ENCODE measurements at regions not wholly inside any gene's neighbourhood (a gene's known extent, or its start where the extent isn't known, plus 50 kb on each side); places are given as distances from the start of the nearest gene placed in this dataset.

DNA sequence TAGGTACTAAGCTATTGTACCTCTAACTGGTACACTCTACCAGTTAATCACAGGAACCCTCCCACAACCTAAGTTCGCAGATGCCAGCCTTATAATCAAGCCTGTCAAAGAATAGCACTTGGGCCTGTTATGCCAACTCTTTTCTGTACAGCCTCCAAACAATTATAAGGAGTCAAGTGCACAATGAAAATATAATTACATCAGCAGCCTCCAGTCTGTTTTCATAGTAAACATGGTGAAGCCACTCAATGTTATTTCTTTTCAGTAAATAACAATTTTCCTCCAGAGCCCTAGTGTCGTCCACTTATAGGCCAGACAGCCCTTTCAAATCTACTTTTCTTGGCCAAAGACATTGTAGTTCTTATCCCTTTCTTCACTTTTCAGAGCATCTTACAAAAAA, 82.7 kb upstream of the CARMIL1 start:
- no peak overlapping the region for H3K27ac ChIP-seq
- H2AFZ ChIP-seq: no peak overlapping the region
- no peaks in the 10 kb centered on the region for H3K9me3 ChIP-seq (ENCODE audit: low read depth)
- DNase-seq (ENCODE audit: low spot score): no peak
- 94% methylated on average over 2 of the region's 2 CpGs for WGBS (ENCODE audit: low lambda C conversion rate, missing lambda C conversion rate)
- no peaks in the 10 kb centered on the region for H3K9me2 ChIP-seq (replicated peaks; ENCODE audit: insufficient read depth)
- no peaks in the 10 kb centered on the region for H3K79me2 ChIP-seq
- H3K4me1 ChIP-seq (ENCODE audit: insufficient read depth): peaks cover 7% of the 10 kb centered on the region
- no peaks in the 10 kb centered on the region for H3K27me3 ChIP-seq
- H3K36me3 ChIP-seq (replicated peaks; ENCODE audit: insufficient read depth, low read depth): no peaks in the 10 kb centered on the region
- H3K4me2 ChIP-seq: no peak overlapping the region
- TF ChIP-seq, protein P1, sequence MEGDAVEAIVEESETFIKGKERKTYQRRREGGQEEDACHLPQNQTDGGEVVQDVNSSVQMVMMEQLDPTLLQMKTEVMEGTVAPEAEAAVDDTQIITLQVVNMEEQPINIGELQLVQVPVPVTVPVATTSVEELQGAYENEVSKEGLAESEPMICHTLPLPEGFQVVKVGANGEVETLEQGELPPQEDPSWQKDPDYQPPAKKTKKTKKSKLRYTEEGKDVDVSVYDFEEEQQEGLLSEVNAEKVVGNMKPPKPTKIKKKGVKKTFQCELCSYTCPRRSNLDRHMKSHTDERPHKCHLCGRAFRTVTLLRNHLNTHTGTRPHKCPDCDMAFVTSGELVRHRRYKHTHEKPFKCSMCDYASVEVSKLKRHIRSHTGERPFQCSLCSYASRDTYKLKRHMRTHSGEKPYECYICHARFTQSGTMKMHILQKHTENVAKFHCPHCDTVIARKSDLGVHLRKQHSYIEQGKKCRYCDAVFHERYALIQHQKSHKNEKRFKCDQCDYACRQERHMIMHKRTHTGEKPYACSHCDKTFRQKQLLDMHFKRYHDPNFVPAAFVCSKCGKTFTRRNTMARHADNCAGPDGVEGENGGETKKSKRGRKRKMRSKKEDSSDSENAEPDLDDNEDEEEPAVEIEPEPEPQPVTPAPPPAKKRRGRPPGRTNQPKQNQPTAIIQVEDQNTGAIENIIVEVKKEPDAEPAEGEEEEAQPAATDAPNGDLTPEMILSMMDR (IDR thresholded peaks at IDR 0.05; ENCODE audit: poor library complexity): no peak
- H4K20me1 ChIP-seq (ENCODE audit: insufficient read depth, poor library complexity, severe bottlenecking): no peaks in the 10 kb centered on the region
- H3K4me3 ChIP-seq: no peak overlapping the region

DNA sequence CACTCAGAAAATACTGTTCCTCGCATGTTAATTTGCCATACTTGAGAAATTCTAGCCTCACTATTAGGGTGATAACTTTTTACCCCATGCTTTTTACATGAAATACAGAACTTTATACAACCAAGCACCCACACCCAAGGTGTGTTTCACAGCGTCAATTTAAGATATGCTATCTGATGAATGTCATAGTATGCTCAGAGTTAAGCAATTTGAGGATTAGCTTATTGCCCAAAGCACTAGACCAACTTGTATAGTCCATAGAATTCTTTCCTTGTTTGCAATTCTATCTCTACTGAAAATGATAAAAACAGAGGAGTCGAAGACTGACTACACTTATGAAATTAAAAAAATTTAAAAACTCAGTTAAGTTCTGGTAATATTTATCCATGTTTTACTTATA, 82.1 kb upstream of the CARMIL1 start:
- H3K27ac ChIP-seq: no peak overlapping the region
- H2AFZ ChIP-seq: no peak overlapping the region
- H3K4me1 ChIP-seq (ENCODE audit: insufficient read depth): peaks cover 7% of the 10 kb centered on the region
- H3K4me3 ChIP-seq: no peak overlapping the region
- no peaks in the 10 kb centered on the region for H3K27me3 ChIP-seq
- WGBS (ENCODE audit: low lambda C conversion rate, missing lambda C conversion rate): 77% methylated on average over 3 of the region's 3 CpGs
- no peak for DNase-seq (ENCODE audit: low spot score)
- no peaks in the 10 kb centered on the region for H3K9me3 ChIP-seq (ENCODE audit: low read depth)
- TF ChIP-seq EZH2 (IDR thresholded peaks at IDR 0.05; ENCODE audit: borderline replicate concordance): no peak
- no peak for TF ChIP-seq EZH2phosphoT487 (IDR thresholded peaks at IDR 0.05; ENCODE audit: low read depth, severe bottlenecking, unreplicated experiment)
- TF ChIP-seq, protein P1 (IDR thresholded peaks at IDR 0.05; ENCODE audit: poor library complexity): no peak
- H3K79me2 ChIP-seq: no peaks in the 10 kb centered on the region
- no peaks in the 10 kb centered on the region for H3K9me2 ChIP-seq (replicated peaks; ENCODE audit: insufficient read depth)
- no peaks in the 10 kb centered on the region for H4K20me1 ChIP-seq (ENCODE audit: insufficient read depth, poor library complexity, severe bottlenecking)
- no peaks in the 10 kb centered on the region for H3K36me3 ChIP-seq (replicated peaks; ENCODE audit: insufficient read depth, low read depth)
- H3K4me2 ChIP-seq: no peak overlapping the region

DNA sequence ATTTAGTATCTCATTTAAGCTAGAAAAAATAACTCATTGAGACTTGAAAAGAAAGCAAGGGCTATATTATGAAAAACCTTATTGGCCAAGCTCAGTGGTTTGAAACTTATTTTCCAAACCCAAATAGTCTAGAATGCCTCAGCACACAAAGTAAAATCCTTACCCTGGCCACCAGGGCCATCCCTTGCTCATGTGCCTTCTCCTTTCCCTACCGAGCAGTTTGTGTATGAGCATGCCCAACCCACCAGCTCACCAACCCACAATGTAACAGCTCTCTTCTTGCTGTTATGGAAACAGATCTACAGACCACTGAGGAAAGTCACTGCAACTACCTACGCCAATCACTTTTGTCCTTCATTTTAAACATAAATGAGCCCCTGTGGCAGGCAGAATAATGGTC, 79.6 kb upstream of the CARMIL1 start:
- H3K79me2 ChIP-seq: no peaks in the 10 kb centered on the region
- no peaks in the 10 kb centered on the region for H3K4me1 ChIP-seq (ENCODE audit: insufficient read depth)
- TF ChIP-seq EZH2 (IDR thresholded peaks at IDR 0.05; ENCODE audit: borderline replicate concordance) (no peak), EZH2phosphoT487 (IDR thresholded peaks at IDR 0.05; ENCODE audit: low read depth, severe bottlenecking, unreplicated experiment) (no peak)
- TF ChIP-seq, protein P1 (IDR thresholded peaks at IDR 0.05; ENCODE audit: poor library complexity): no peak
- H4K20me1 ChIP-seq (ENCODE audit: insufficient read depth, poor library complexity, severe bottlenecking): no peaks in the 10 kb centered on the region
- 93% methylated on average over 2 of the region's 2 CpGs for WGBS (ENCODE audit: low lambda C conversion rate, missing lambda C conversion rate)
- no peaks in the 10 kb centered on the region for H3K27me3 ChIP-seq
- H3K27ac ChIP-seq: no peak overlapping the region
- no peaks in the 10 kb centered on the region for H3K9me2 ChIP-seq (replicated peaks; ENCODE audit: insufficient read depth)
- no peak overlapping the region for H3K4me2 ChIP-seq
- no peak overlapping the region for H2AFZ ChIP-seq
- DNase-seq (ENCODE audit: low spot score): no peak
- H3K36me3 ChIP-seq (replicated peaks; ENCODE audit: insufficient read depth, low read depth): no peaks in the 10 kb centered on the region
- no peak overlapping the region for H3K4me3 ChIP-seq
- no peaks in the 10 kb centered on the region for H3K9me3 ChIP-seq (ENCODE audit: low read depth)

DNA sequence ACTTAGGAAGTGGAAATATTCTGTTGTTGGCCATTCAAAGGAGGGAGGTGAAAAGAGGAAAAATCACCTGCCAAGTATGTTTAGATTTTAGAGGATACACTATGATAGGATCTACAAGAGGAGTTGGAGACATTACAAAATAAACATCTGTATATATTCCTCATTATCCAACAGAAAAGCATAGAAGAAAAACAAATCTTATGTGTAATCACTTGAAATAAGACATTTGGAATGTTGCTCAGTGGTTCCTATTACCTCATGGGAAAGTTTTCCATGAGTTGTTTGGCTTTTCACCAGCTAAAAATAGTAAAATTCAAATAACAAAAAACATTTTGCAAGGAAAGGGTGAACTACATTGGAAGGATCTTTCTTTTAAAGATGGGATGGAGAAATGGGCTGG, 76.7 kb upstream of the CARMIL1 start:
- peaks cover 6% of the 10 kb centered on the region for H3K9me3 ChIP-seq (ENCODE audit: low read depth)
- no peak overlapping the region for H2AFZ ChIP-seq
- no peaks in the 10 kb centered on the region for H3K36me3 ChIP-seq (replicated peaks; ENCODE audit: insufficient read depth, low read depth)
- TF ChIP-seq EZH2 (IDR thresholded peaks at IDR 0.05; ENCODE audit: borderline replicate concordance) (no peak), EZH2phosphoT487 (IDR thresholded peaks at IDR 0.05; ENCODE audit: low read depth, severe bottlenecking, unreplicated experiment) (no peak)
- TF ChIP-seq, protein P1 (IDR thresholded peaks at IDR 0.05; ENCODE audit: poor library complexity): no peak
- no peak overlapping the region for H3K4me2 ChIP-seq
- DNase-seq (ENCODE audit: low spot score): no peak
- no peaks in the 10 kb centered on the region for H3K27me3 ChIP-seq
- no peak overlapping the region for H3K27ac ChIP-seq
- no peaks in the 10 kb centered on the region for H3K4me1 ChIP-seq (ENCODE audit: insufficient read depth)
- H4K20me1 ChIP-seq (ENCODE audit: insufficient read depth, poor library complexity, severe bottlenecking): no peaks in the 10 kb centered on the region
- no peaks in the 10 kb centered on the region for H3K9me2 ChIP-seq (replicated peaks; ENCODE audit: insufficient read depth)
- no peak overlapping the region for H3K4me3 ChIP-seq
- H3K79me2 ChIP-seq: no peaks in the 10 kb centered on the region

Measured in hepatocyte (in vitro differentiated cells).